WTC11 (cell line): ENCODE measurements at regions not wholly inside any gene's neighbourhood (a gene's known extent, or its start where the extent isn't known, plus 50 kb on each side); places are given as distances from the start of the nearest gene placed in this dataset.
"Not testable (repeated sequence)": the region's sequence is repeated elsewhere in the genome, so short reads cannot be mapped to it uniquely, and the experiment has no call there.

ENCODE experiments used
- ATAC-seq: fragments of 200-7000 bp; cut with Tn5 transposase; 2 replicates; pipeline ENCODE4 v1.10.0; 2021; ENCODE audit warnings: mild to moderate bottlenecking, moderate library complexity
- CTCF ChIA-PET: fragments of 300-600 bp; sonication (Branson Sonifier 250); formaldehyde crosslinking; loops from one replicate; lab custom pipeline; 2021; ENCODE audit warnings: antibody characterized with exemption; lab: Charles Lee
- POLR2A ChIA-PET: fragments of 350-600 bp; sonication (Branson Sonifier 250); formaldehyde crosslinking; loops from one replicate; lab custom pipeline; 2021; ENCODE audit warnings: antibody characterized with exemption; lab: Charles Lee
- DNase-seq: peaks from one replicate; pipeline ENCODE4 v3.0.0; 2021; ENCODE audit warnings: low spot score
- H3K27ac Mint-ChIP-seq: 2 replicates; pipeline ENCODE4 v1.8.0; 2021; ENCODE audit warnings: mixed read lengths
- H3K27me3 Mint-ChIP-seq: 2 replicates; pipeline ENCODE4 v1.8.0; 2021; ENCODE audit warnings: low read depth, mild to moderate bottlenecking, moderate library complexity, mixed read lengths
- H3K36me3 Mint-ChIP-seq: 2 replicates; pipeline ENCODE4 v1.8.0; 2021; ENCODE audit warnings: mixed read lengths
- H3K4me1 Mint-ChIP-seq: 2 replicates; pipeline ENCODE4 v1.8.0; 2022; ENCODE audit warnings: mixed read lengths
- H3K4me3 Mint-ChIP-seq: 2 replicates; pipeline ENCODE4 v1.8.0; 2021; ENCODE audit warnings: mild to moderate bottlenecking, moderate library complexity, mixed read lengths
- H3K9me3 Mint-ChIP-seq: 2 replicates; pipeline ENCODE4 v1.8.0; 2021; ENCODE audit warnings: mixed read lengths
- GABPB1 ChIP-seq: sonication (generic); formaldehyde crosslinking; IDR thresholded peaks from 2 replicates; pipeline ENCODE4 v1.8.1; 2023; ENCODE audit warnings: mild to moderate bottlenecking, missing genetic modification reagents
- HMGA2 ChIP-seq: fragments of 250-450 bp; sonication (Bioruptor Pico); IDR thresholded peaks from 2 replicates; pipeline ENCODE4 v1.4.0; 2021; ENCODE audit warnings: mild to moderate bottlenecking, moderate library complexity
- IRF2 ChIP-seq: sonication (generic); formaldehyde crosslinking; IDR thresholded peaks from 2 replicates; pipeline ENCODE4 v1.8.0; 2022; ENCODE audit warnings: low read depth, missing genetic modification reagents, borderline replicate concordance
- PRRX2 ChIP-seq: fragments of 250-450 bp; sonication (Bioruptor Pico); IDR thresholded peaks from 2 replicates; pipeline ENCODE4 v1.8.0; 2021; ENCODE audit warnings: mild to moderate bottlenecking
- RORB ChIP-seq: fragments of 250-450 bp; sonication (Bioruptor Pico); IDR thresholded peaks from 2 replicates; pipeline ENCODE4 v1.9.0; 2021; ENCODE audit warnings: mild to moderate bottlenecking
- SMAD3 ChIP-seq: sonication (generic); formaldehyde crosslinking; IDR thresholded peaks from 2 replicates; pipeline ENCODE4 v1.8.0; 2022; ENCODE audit warnings: missing genetic modification reagents, mild to moderate bottlenecking, borderline replicate concordance
- SP1 ChIP-seq: sonication (generic); formaldehyde crosslinking; conservative IDR thresholded peaks from 2 replicates; pipeline ENCODE4 v1.8.1; 2022; ENCODE audit warnings: missing genetic modification reagents
- USF1 ChIP-seq: sonication (generic); formaldehyde crosslinking; IDR thresholded peaks from 2 replicates; pipeline ENCODE4 v1.8.0; 2022; ENCODE audit warnings: mild to moderate bottlenecking, missing genetic modification reagents
- ZBTB43 ChIP-seq: sonication (generic); formaldehyde crosslinking; IDR thresholded peaks from 2 replicates; pipeline ENCODE4 v1.8.1; 2023; ENCODE audit warnings: mild to moderate bottlenecking, missing genetic modification reagents
- ZNF138 ChIP-seq: sonication (generic); formaldehyde crosslinking; conservative IDR thresholded peaks from 2 replicates; pipeline ENCODE4 v1.8.1; 2022; ENCODE audit warnings: mild to moderate bottlenecking, moderate library complexity, missing genetic modification reagents
- ZSCAN18 ChIP-seq: fragments of 250-450 bp; sonication (Bioruptor Pico); IDR thresholded peaks from 2 replicates; pipeline ENCODE4 v2.1.2; 2022; ENCODE audit warnings: mild to moderate bottlenecking, moderate library complexity
- TF ChIP-seq, protein P1 (sequence below): sonication (generic); formaldehyde crosslinking; IDR thresholded peaks from 2 replicates; pipeline ENCODE4 v1.8.0; 2022; ENCODE audit warnings: missing genetic modification reagents
- TF ChIP-seq, protein P2 (sequence below): sonication (generic); formaldehyde crosslinking; IDR thresholded peaks from 2 replicates; pipeline ENCODE4 v1.8.1; 2022; ENCODE audit warnings: low read depth, missing genetic modification reagents, borderline replicate concordance
- TF ChIP-seq, protein P3 (sequence below): sonication (generic); formaldehyde crosslinking; IDR thresholded peaks from 2 replicates; pipeline ENCODE4 v1.8.0; 2022; ENCODE audit warnings: mild to moderate bottlenecking, missing genetic modification reagents

- no peak overlapping the region for H3K27ac Mint-ChIP-seq
- CTCF ChIA-PET: no interaction called here
- H3K9me3 Mint-ChIP-seq: peaks cover 23% of the 10 kb centered on the region
- TF ChIP-seq SP1 (CRISPR knock-in tag): no peak
- TF ChIP-seq HMGA2: no peak
- TF ChIP-seq IRF2: no peak
- TF ChIP-seq PRRX2 (CRISPR knock-in tag): no peak
- TF ChIP-seq, protein P1, sequence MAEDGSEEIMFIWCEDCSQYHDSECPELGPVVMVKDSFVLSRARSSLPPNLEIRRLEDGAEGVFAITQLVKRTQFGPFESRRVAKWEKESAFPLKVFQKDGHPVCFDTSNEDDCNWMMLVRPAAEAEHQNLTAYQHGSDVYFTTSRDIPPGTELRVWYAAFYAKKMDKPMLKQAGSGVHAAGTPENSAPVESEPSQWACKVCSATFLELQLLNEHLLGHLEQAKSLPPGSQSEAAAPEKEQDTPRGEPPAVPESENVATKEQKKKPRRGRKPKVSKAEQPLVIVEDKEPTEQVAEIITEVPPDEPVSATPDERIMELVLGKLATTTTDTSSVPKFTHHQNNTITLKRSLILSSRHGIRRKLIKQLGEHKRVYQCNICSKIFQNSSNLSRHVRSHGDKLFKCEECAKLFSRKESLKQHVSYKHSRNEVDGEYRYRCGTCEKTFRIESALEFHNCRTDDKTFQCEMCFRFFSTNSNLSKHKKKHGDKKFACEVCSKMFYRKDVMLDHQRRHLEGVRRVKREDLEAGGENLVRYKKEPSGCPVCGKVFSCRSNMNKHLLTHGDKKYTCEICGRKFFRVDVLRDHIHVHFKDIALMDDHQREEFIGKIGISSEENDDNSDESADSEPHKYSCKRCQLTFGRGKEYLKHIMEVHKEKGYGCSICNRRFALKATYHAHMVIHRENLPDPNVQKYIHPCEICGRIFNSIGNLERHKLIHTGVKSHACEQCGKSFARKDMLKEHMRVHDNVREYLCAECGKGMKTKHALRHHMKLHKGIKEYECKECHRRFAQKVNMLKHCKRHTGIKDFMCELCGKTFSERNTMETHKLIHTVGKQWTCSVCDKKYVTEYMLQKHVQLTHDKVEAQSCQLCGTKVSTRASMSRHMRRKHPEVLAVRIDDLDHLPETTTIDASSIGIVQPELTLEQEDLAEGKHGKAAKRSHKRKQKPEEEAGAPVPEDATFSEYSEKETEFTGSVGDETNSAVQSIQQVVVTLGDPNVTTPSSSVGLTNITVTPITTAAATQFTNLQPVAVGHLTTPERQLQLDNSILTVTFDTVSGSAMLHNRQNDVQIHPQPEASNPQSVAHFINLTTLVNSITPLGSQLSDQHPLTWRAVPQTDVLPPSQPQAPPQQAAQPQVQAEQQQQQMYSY (CRISPR knock-in tag): no peak
- no peak for TF ChIP-seq SMAD3 (CRISPR knock-in tag)
- TF ChIP-seq, protein P2, sequence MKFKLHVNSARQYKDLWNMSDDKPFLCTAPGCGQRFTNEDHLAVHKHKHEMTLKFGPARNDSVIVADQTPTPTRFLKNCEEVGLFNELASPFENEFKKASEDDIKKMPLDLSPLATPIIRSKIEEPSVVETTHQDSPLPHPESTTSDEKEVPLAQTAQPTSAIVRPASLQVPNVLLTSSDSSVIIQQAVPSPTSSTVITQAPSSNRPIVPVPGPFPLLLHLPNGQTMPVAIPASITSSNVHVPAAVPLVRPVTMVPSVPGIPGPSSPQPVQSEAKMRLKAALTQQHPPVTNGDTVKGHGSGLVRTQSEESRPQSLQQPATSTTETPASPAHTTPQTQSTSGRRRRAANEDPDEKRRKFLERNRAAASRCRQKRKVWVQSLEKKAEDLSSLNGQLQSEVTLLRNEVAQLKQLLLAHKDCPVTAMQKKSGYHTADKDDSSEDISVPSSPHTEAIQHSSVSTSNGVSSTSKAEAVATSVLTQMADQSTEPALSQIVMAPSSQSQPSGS (CRISPR knock-in tag): no peak
- TF ChIP-seq, protein P3, sequence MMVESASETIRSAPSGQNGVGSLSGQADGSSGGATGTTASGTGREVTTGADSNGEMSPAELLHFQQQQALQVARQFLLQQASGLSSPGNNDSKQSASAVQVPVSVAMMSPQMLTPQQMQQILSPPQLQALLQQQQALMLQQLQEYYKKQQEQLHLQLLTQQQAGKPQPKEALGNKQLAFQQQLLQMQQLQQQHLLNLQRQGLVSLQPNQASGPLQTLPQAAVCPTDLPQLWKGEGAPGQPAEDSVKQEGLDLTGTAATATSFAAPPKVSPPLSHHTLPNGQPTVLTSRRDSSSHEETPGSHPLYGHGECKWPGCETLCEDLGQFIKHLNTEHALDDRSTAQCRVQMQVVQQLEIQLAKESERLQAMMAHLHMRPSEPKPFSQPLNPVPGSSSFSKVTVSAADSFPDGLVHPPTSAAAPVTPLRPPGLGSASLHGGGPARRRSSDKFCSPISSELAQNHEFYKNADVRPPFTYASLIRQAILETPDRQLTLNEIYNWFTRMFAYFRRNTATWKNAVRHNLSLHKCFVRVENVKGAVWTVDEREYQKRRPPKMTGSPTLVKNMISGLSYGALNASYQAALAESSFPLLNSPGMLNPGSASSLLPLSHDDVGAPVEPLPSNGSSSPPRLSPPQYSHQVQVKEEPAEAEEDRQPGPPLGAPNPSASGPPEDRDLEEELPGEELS: no peak
- TF ChIP-seq USF1 (CRISPR knock-in tag): no peak
- TF ChIP-seq RORB (CRISPR knock-in tag): no peak
- no peak for TF ChIP-seq GABPB1 (CRISPR knock-in tag)
- no peak for TF ChIP-seq ZNF138 (CRISPR knock-in tag)
- TF ChIP-seq ZBTB43 (CRISPR knock-in tag): no peak
- no peak for TF ChIP-seq ZSCAN18
- TF ChIP-seq, all 79 proteins: peak for 0
- Mint-ChIP-seq H3K4me1 (no peaks in the 10 kb centered on the region), H3K4me3 (no peak overlapping the region), H3K36me3 (peaks cover 3% of the 10 kb centered on the region), H3K27me3 (no peaks in the 10 kb centered on the region)
- POLR2A ChIA-PET: no interaction called here
- ATAC-seq (no peak), DNase-seq (no peak)
Observed at GRCh38 chr5:161001604-161002003, 149.6 kb upstream of the ATP10B start.

GRCh38 chr5:161001142-161001541 lies 149.1 kb upstream of the ATP10B start:
- CTCF ChIA-PET, ATAC-seq, H3K4me3 Mint-ChIP-seq, POLR2A ChIA-PET, H3K4me1 Mint-ChIP-seq, H3K27ac Mint-ChIP-seq, H3K27me3 Mint-ChIP-seq, DNase-seq, H3K36me3 Mint-ChIP-seq: not testable (repeated sequence)
- H3K9me3 Mint-ChIP-seq: peaks cover 23% of the 10 kb centered on the region
